Esophagus squamous epithelium (tissue), 4 donors: ENCODE measurements at regions not wholly inside any gene's neighbourhood (a gene's known extent, or its start where the extent isn't known, plus 50 kb on each side); places are given as distances from the start of the nearest gene placed in this dataset.

Source experiments
- POLR2A ChIP-seq, 4 donors: fragments of 450-650 bp; IDR thresholded peaks; one replicate each; pipeline ENCODE4 v1.6.1; 2017; ENCODE audit warnings: antibody characterized with exemption in 4 of 4, mild to moderate bottlenecking in 4 of 4, moderate library complexity in 3 of 4
- TF ChIP-seq, protein P1 (sequence below), 6 experiments: fragments of 450-650 bp in 4 of 6; fragments of 200-600 bp in 2 of 6; sonication (generic) in 2 of 6; IDR thresholded peaks; one replicate each; pipeline ENCODE4 v1.5.1; 2016 to 2019; ENCODE audit warnings: antibody characterized with exemption in 6 of 6, mild to moderate bottlenecking in 4 of 6, moderate library complexity in 4 of 6

DNA sequence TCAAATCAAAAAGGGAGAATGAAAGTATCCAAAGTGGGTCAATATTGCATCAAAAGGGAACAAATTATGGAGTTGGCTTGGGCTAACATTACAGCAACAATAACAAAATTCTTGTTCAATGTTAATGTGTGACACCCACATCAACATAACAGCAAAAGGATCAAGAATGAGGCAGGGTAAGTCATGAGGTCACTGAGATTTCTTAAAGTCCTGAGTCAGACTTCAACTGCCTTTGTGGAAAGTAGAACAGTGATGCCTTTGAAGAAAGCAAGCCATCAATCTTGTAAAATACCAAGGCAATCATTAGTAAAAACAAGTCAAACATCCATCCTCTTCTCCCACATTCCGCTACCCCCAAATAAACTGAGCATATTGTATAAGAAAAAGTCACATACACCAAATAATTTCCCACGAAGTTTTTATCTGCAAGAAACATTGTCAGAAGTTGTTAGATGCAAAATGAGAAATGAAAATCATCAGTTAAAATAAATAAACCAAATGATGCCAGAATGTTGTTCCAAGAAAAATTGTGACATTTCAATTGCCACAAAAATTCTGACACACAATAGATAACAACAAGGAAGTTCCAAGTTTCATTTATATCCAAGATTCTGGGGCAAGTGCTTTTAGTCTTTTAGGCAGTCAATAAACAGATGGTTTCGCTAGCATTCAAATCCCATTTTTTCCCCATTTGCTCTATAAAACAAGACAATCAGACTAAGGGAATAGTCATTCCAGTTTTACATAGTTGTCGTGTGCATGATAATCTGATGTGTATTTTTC lies 216.1 kb upstream of the SETBP1 start:
- TF ChIP-seq, protein P1, sequence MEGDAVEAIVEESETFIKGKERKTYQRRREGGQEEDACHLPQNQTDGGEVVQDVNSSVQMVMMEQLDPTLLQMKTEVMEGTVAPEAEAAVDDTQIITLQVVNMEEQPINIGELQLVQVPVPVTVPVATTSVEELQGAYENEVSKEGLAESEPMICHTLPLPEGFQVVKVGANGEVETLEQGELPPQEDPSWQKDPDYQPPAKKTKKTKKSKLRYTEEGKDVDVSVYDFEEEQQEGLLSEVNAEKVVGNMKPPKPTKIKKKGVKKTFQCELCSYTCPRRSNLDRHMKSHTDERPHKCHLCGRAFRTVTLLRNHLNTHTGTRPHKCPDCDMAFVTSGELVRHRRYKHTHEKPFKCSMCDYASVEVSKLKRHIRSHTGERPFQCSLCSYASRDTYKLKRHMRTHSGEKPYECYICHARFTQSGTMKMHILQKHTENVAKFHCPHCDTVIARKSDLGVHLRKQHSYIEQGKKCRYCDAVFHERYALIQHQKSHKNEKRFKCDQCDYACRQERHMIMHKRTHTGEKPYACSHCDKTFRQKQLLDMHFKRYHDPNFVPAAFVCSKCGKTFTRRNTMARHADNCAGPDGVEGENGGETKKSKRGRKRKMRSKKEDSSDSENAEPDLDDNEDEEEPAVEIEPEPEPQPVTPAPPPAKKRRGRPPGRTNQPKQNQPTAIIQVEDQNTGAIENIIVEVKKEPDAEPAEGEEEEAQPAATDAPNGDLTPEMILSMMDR (IDR thresholded peaks at IDR 0.05) = no peak
- TF ChIP-seq POLR2A (IDR thresholded peaks at IDR 0.05) = no peak
